ENCODE measurements at regions not wholly inside any gene's neighbourhood (a gene's known extent, or its start where the extent isn't known, plus 50 kb on each side); places are given as distances from the start of the nearest gene placed in this dataset.

DNA sequence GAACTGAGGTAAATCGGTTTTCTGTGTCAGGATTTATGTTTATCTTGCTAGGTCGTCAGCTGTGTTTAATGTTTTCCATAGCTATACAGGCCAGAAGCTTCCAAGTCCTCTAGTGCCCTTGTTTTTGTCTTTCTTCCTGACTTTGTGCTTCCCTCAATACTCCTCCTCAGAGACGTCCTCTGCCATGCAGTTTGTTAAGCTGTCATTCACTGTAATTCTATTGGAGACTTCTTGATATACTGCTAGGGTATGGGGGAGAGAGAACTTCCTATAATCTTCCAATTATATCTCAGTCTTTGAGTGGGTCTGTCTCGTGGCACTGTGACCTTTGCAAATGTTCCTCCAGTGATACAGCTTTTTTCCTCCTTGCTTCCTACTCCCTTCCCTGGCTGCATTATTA lies 327.3 kb upstream of the ANO5 start:
- TF ChIP-seq POLR2AphosphoS5 (IDR thresholded peaks at IDR 0.05; ENCODE audit: low read depth, low read length) (no peak), POLR2A (IDR thresholded peaks at IDR 0.05; ENCODE audit: low read depth, low read length) (no peak), TAF1 (IDR thresholded peaks at IDR 0.05; ENCODE audit: low read depth, low read length) (no peak), SPI1 (IDR thresholded peaks at IDR 0.05; ENCODE audit: low read depth, low read length) (no peak), POU2F2 (IDR thresholded peaks at IDR 0.05; ENCODE audit: low read depth, low read length) (no peak)
